ENCODE measurements at regions not wholly inside any gene's neighbourhood (a gene's known extent, or its start where the extent isn't known, plus 50 kb on each side); places are given as distances from the start of the nearest gene placed in this dataset.

- Histone ChIP-seq H3K79me2 (replicated peaks; ENCODE audit: insufficient read depth, low read length) (no peaks in the 10 kb centered on the region), H4K20me1 (ENCODE audit: insufficient read depth) (no peaks in the 10 kb centered on the region), H3K4me3 (ENCODE audit: low read length) (no peak overlapping the region), H3K9me3 (ENCODE audit: low read length) (no peaks in the 10 kb centered on the region), H3K9me2 (ENCODE audit: insufficient read depth, low read length) (no peaks in the 10 kb centered on the region), H3K4me2 (ENCODE audit: low read length) (no peak overlapping the region), H3K27ac (ENCODE audit: low read length) (no peak overlapping the region), H3K36me3 (ENCODE audit: insufficient read depth, low read length) (no peaks in the 10 kb centered on the region), H3K9ac (ENCODE audit: low read length) (no peak overlapping the region), H3F3A (ENCODE audit: insufficient read depth, low read length, poor library complexity, severe bottlenecking) (no peaks in the 10 kb centered on the region), H3K27me3 (ENCODE audit: insufficient read depth, low read depth, low read length) (no peaks in the 10 kb centered on the region), H2AFZ (ENCODE audit: low read depth, low read length) (no peak overlapping the region)
- TF ChIP-seq MXI1 (conservative IDR thresholded peaks at IDR 0.05; ENCODE audit: poor library complexity, severe bottlenecking) (no peak), CTCF (IDR thresholded peaks at IDR 0.05; ENCODE audit: poor library complexity, severe bottlenecking) (no peak), REST (IDR thresholded peaks at IDR 0.05; ENCODE audit: borderline replicate concordance) (no peak), EP300 (conservative IDR thresholded peaks at IDR 0.05; ENCODE audit: poor library complexity, severe bottlenecking) (no peak), RAD21 (conservative IDR thresholded peaks at IDR 0.05) (no peak), TAF1 (IDR thresholded peaks at IDR 0.05; ENCODE audit: low read depth) (no peak), SMC3 (conservative IDR thresholded peaks at IDR 0.05; ENCODE audit: poor library complexity) (no peak), POLR2AphosphoS5 (IDR thresholded peaks at IDR 0.05) (no peak), EZH2 (IDR thresholded peaks at IDR 0.05; ENCODE audit: borderline replicate concordance, insufficient read depth, low read length, poor library complexity, severe bottlenecking) (no peak)
Measured at GRCh38 chr14:76673261-76673660, 88.0 kb upstream of the VASH1 start.

DNA sequence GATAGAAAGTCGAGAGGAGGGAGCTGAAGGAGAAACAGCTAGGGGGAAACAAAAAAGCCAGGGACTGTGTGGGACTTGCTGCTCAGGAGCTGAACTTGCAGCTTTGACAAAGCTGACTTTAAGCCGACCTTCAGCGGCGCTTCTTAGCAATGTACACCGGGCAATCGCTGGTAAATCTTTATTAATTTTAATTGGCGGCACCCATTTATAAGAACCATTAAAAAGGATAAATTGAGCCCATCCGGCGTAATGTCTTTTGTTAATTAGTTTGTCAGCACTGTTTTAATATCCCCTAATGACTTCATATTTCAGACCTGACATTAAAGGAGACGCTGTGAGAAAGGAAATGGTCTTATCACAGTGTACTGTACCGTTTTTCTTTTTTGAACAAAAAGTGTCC, 86.2 kb upstream of the VASH1 start:
- Histone ChIP-seq H3K9me3 (ENCODE audit: low read length) (no peaks in the 10 kb centered on the region), H3K4me2 (ENCODE audit: low read length) (no peak overlapping the region), H3K36me3 (ENCODE audit: insufficient read depth, low read length) (no peaks in the 10 kb centered on the region), H3K9me2 (ENCODE audit: insufficient read depth, low read length) (no peaks in the 10 kb centered on the region), H3K27ac (ENCODE audit: low read length) (no peak overlapping the region), H4K20me1 (ENCODE audit: insufficient read depth) (no peaks in the 10 kb centered on the region), H3K9ac (ENCODE audit: low read length) (no peak overlapping the region), H2AFZ (ENCODE audit: low read depth, low read length) (no peak overlapping the region), H3F3A (ENCODE audit: insufficient read depth, low read length, poor library complexity, severe bottlenecking) (no peaks in the 10 kb centered on the region), H3K4me3 (ENCODE audit: low read length) (no peak overlapping the region), H3K27me3 (ENCODE audit: insufficient read depth, low read depth, low read length) (no peaks in the 10 kb centered on the region), H3K79me2 (replicated peaks; ENCODE audit: insufficient read depth, low read length) (no peaks in the 10 kb centered on the region)
- TF ChIP-seq EZH2 (IDR thresholded peaks at IDR 0.05; ENCODE audit: borderline replicate concordance, insufficient read depth, low read length, poor library complexity, severe bottlenecking): no peak
- TF ChIP-seq CTCF (IDR thresholded peaks at IDR 0.05; ENCODE audit: poor library complexity, severe bottlenecking): no peak
- no peak for TF ChIP-seq RAD21 (conservative IDR thresholded peaks at IDR 0.05)

Measured in neural cell (in vitro differentiated cells).